NT2/D1 (cell line): ENCODE measurements at regions not wholly inside any gene's neighbourhood (a gene's known extent, or its start where the extent isn't known, plus 50 kb on each side); places are given as distances from the start of the nearest gene placed in this dataset.

ENCODE experiments used
- SUZ12 ChIP-seq: IDR thresholded peaks from 2 replicates; pipeline ENCODE4 v1.6.1; 2011; ENCODE audit not compliant: insufficient read length, insufficient read depth; ENCODE audit errors: extremely low read depth
- YY1 ChIP-seq: IDR thresholded peaks from 2 replicates; pipeline ENCODE4 v1.6.1; 2011; ENCODE audit not compliant: insufficient read length, insufficient read depth
- ZNF274 ChIP-seq: IDR thresholded peaks from 2 replicates; pipeline ENCODE4 v1.6.1; 2011; ENCODE audit warnings: mild to moderate bottlenecking, low read depth, low read length

- no peak for TF ChIP-seq YY1
- no peak for TF ChIP-seq ZNF274
- TF ChIP-seq SUZ12, result no peak
Observed at GRCh38 chr5:73302797-73303147, 129.8 kb downstream of the TMEM174 start.
